CD14-positive monocyte (primary cell): ENCODE measurements at regions not wholly inside any gene's neighbourhood (a gene's known extent, or its start where the extent isn't known, plus 50 kb on each side); places are given as distances from the start of the nearest gene placed in this dataset.

ENCODE experiments used
- DNase-seq, 3 donors: peaks; one replicate each; pipeline ENCODE4 v3.0.0-alpha.2; 2011 to 2022
- H2AFZ ChIP-seq: 2 replicates; pipeline ENCODE4 v1.6.0; 2012; ENCODE audit warnings: mild to moderate bottlenecking, low read depth, low read length, inconsistent platforms; ENCODE audit not compliant: insufficient read depth, poor library complexity, severe bottlenecking
- H3K27ac ChIP-seq, 2 donors: 1 replicate in 1 of 2; 2 replicates in 1 of 2; pipeline ENCODE4 v1.5.1; 2012 to 2013; ENCODE audit warnings: low read length in 2 of 2, control low read depth in 1 of 2, inconsistent platforms in 1 of 2, low read depth in 1 of 2, mild to moderate bottlenecking in 1 of 2
- H3K27me3 ChIP-seq, 2 donors: one replicate each; pipeline versions ENCODE4 v1.6.0 to v1.6.1; 2011 to 2013; ENCODE audit warnings: low read length in 2 of 2; ENCODE audit not compliant: control insufficient read depth in 2 of 2, insufficient read depth in 2 of 2
- H3K36me3 ChIP-seq, 2 donors: replicated peaks in 1 of 2; 1 replicate in 1 of 2; 2 replicates in 1 of 2; pipeline versions ENCODE4 v1.5.1 to v1.6.1; 2012 to 2013; ENCODE audit warnings: low read length in 2 of 2, control low read depth in 1 of 2, inconsistent platforms in 1 of 2, mild to moderate bottlenecking in 1 of 2; ENCODE audit not compliant: insufficient read depth in 2 of 2, control insufficient read depth in 1 of 2
- H3K4me1 ChIP-seq, 2 donors: 1 replicate in 1 of 2; 2 replicates in 1 of 2; pipeline versions ENCODE4 v1.5.1 to v1.6.1; 2012 to 2013; ENCODE audit warnings: low read length in 2 of 2, control low read depth in 1 of 2, inconsistent platforms in 1 of 2, mild to moderate bottlenecking in 1 of 2, moderate library complexity in 1 of 2; ENCODE audit not compliant: insufficient read depth in 2 of 2, control insufficient read depth in 1 of 2
- H3K4me2 ChIP-seq: replicated peaks from 2 replicates; pipeline ENCODE3; 2012; ENCODE audit warnings: low read length, moderate library complexity, mild to moderate bottlenecking; ENCODE audit not compliant: poor library complexity, severe bottlenecking; ENCODE audit errors: extremely low read depth
- H3K4me3 ChIP-seq, 3 experiments: fragments of 200-600 bp in 1 of 3; sonication (generic) in 1 of 3; replicated peaks in 1 of 3; 1 replicate in 2 of 3; 2 replicates in 1 of 3; pipeline ENCODE4 v1.5.1; 2011 to 2013; ENCODE audit warnings: low read length in 3 of 3, mild to moderate bottlenecking in 3 of 3, control low read depth in 2 of 3, low read depth in 2 of 3, inconsistent platforms in 1 of 3, moderate library complexity in 1 of 3
- H3K79me2 ChIP-seq: 2 replicates; pipeline ENCODE4 v1.6.0; 2012; ENCODE audit warnings: mild to moderate bottlenecking, control low read depth, inconsistent platforms, low read length, moderate library complexity; ENCODE audit not compliant: insufficient read depth
- H3K9ac ChIP-seq: 2 replicates; pipeline ENCODE4 v1.6.0; 2017; ENCODE audit warnings: low read length, mild to moderate bottlenecking; ENCODE audit not compliant: insufficient read depth, poor library complexity, severe bottlenecking
- H3K9me3 ChIP-seq, 2 donors: replicated peaks in 1 of 2; 1 replicate in 1 of 2; 2 replicates in 1 of 2; pipeline versions ENCODE4 v1.5.1 to v1.6.1; 2012 to 2013; ENCODE audit warnings: low read length in 2 of 2, control low read depth in 1 of 2; ENCODE audit not compliant: control insufficient read depth in 1 of 2, insufficient read depth in 1 of 2
- H4K20me1 ChIP-seq: 2 replicates; pipeline ENCODE4 v1.6.0; 2012; ENCODE audit warnings: mild to moderate bottlenecking, low read length, control low read depth, moderate library complexity; ENCODE audit not compliant: insufficient read depth
- H3K27ac Mint-ChIP-seq, 7 donors: one replicate each; pipeline ENCODE4 v1.8.0; 2020; ENCODE audit warnings: mild to moderate bottlenecking in 7 of 7, mixed read lengths in 7 of 7, moderate library complexity in 6 of 7, inconsistent platforms in 2 of 7
- H3K27me3 Mint-ChIP-seq, 3 donors: one replicate each; pipeline ENCODE4 v1.8.0; 2021 to 2022; ENCODE audit warnings: low read depth in 3 of 3, mild to moderate bottlenecking in 3 of 3, mixed read lengths in 3 of 3, moderate library complexity in 3 of 3, inconsistent platforms in 1 of 3
- H3K36me3 Mint-ChIP-seq, 2 donors: one replicate each; pipeline ENCODE4 v1.8.0; 2020; ENCODE audit warnings: mixed read lengths in 2 of 2, inconsistent platforms in 1 of 2, mild to moderate bottlenecking in 1 of 2
- H3K4me1 Mint-ChIP-seq: one replicate; pipeline ENCODE4 v1.8.0; 2020; ENCODE audit warnings: mild to moderate bottlenecking, mixed read lengths
- H3K4me3 Mint-ChIP-seq, 2 donors: one replicate each; pipeline ENCODE4 v1.8.0; 2020; ENCODE audit warnings: mild to moderate bottlenecking in 2 of 2, mixed read lengths in 2 of 2, moderate library complexity in 1 of 2
- H3K9me3 Mint-ChIP-seq, 7 donors: one replicate each; pipeline ENCODE4 v1.8.0; 2020 to 2022; ENCODE audit warnings: mixed read lengths in 7 of 7, mild to moderate bottlenecking in 6 of 7, moderate library complexity in 6 of 7, inconsistent platforms in 2 of 7
- WGBS: methylation state at CpG from one replicate; pipeline ENCODE4 v1.1.5; 2013; ENCODE audit warnings: missing lambda C conversion rate; ENCODE audit not compliant: insufficient coverage; 5-methylcytosine and 5-hydroxymethylcytosine counted together
- intact Hi-C, 2 donors: fragments of 100-400 bp; cut with micrococcal nuclease; formaldehyde crosslinking; loops; one replicate each; pipeline versions ENCODE4 v1.15.0 to v1.15.1; 2023
- TF ChIP-seq, protein P1 (sequence below): fragments of 200-600 bp; IDR thresholded peaks from one replicate; pipeline ENCODE4 v1.8.0; 2022; ENCODE audit warnings: antibody characterized with exemption, mild to moderate bottlenecking

DNA sequence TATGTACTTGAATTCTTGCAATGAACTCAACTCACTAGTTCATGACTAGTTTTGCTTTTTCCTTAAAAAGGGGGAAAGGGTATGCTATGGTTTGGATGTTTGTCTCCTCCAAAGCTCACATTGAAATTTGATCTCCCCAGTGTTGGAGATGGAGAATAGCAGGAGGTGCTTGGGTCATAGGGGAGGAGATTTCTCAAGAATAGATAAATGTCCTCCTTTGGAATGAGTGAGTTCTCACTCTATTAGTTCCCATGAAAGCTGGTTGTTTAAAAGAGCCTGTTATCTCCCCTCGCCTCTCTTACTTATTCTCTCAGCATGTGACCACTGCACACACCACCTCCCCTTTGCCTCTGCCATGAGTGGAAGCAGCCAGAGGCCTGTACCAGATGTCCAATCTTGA, 109.4 kb upstream of the INTU start:
- H3K79me2 ChIP-seq, result no peaks in the 10 kb centered on the region
- H3K4me1 ChIP-seq, result no peaks in the 10 kb centered on the region
- WGBS, result 100% methylated on average over 1 of the region's 1 CpG
- no peak overlapping the region for H3K27ac Mint-ChIP-seq
- TF ChIP-seq, protein P1, sequence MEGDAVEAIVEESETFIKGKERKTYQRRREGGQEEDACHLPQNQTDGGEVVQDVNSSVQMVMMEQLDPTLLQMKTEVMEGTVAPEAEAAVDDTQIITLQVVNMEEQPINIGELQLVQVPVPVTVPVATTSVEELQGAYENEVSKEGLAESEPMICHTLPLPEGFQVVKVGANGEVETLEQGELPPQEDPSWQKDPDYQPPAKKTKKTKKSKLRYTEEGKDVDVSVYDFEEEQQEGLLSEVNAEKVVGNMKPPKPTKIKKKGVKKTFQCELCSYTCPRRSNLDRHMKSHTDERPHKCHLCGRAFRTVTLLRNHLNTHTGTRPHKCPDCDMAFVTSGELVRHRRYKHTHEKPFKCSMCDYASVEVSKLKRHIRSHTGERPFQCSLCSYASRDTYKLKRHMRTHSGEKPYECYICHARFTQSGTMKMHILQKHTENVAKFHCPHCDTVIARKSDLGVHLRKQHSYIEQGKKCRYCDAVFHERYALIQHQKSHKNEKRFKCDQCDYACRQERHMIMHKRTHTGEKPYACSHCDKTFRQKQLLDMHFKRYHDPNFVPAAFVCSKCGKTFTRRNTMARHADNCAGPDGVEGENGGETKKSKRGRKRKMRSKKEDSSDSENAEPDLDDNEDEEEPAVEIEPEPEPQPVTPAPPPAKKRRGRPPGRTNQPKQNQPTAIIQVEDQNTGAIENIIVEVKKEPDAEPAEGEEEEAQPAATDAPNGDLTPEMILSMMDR, result no peak
- no peak overlapping the region for H3K4me3 ChIP-seq
- no peaks in the 10 kb centered on the region for H3K27me3 ChIP-seq
- H3K27ac ChIP-seq, result no peak overlapping the region
- no peaks in the 10 kb centered on the region for H3K36me3 ChIP-seq
- no peak overlapping the region for H3K9ac ChIP-seq
- H3K36me3 Mint-ChIP-seq, result no peaks in the 10 kb centered on the region
- DNase-seq, result no peak
- H2AFZ ChIP-seq, result no peak overlapping the region
- intact Hi-C loops, result no loop called here
- no peak overlapping the region for H3K4me3 Mint-ChIP-seq
- no peaks in the 10 kb centered on the region for H3K9me3 ChIP-seq
- peaks cover 0 to 6% (median 1%) of the 10 kb centered on the region in 7 donors for H3K9me3 Mint-ChIP-seq
- H3K4me1 Mint-ChIP-seq, result no peaks in the 10 kb centered on the region
- H3K27me3 Mint-ChIP-seq, result peaks cover 0 to 3% (median 0%) of the 10 kb centered on the region in 3 donors
- no peak overlapping the region for H3K4me2 ChIP-seq
- H4K20me1 ChIP-seq, result no peaks in the 10 kb centered on the region

DNA sequence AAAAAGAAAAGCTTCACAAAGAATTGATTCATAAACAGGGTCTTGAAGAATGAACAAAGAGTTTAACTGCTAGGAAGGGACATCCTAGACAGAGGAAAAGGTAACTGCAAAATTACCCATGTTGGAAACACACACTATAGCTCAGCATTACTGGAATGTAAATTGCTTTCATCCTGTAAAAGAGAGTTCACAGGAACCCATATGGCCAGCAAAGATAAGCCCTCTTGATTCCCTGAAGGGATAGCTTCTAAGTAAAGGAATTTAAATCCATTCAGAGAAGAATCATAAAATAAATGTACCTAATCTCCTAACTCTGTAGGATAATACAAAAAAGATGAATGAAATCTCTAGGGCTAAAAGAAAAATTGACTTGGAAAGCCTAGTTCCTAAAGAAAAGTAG, 107.1 kb upstream of the INTU start:
- Mint-ChIP-seq H3K9me3 (peaks cover 0 to 9% (median 4%) of the 10 kb centered on the region in 7 donors), H3K4me3 (no peak overlapping the region), H3K27ac (no peak overlapping the region), H3K4me1 (no peaks in the 10 kb centered on the region), H3K27me3 (peaks cover 0 to 3% (median 0%) of the 10 kb centered on the region in 3 donors), H3K36me3 (no peaks in the 10 kb centered on the region)
- H3K4me1 ChIP-seq, result no peaks in the 10 kb centered on the region
- no peak for DNase-seq
- H4K20me1 ChIP-seq, result no peaks in the 10 kb centered on the region
- intact Hi-C loops, result no loop called here
- TF ChIP-seq, protein P1, result no peak
- no peak overlapping the region for H3K4me3 ChIP-seq
- no peak overlapping the region for H3K27ac ChIP-seq
- peaks cover 0 to 3% of the 10 kb centered on the region in 2 donors for H3K9me3 ChIP-seq
- H3K36me3 ChIP-seq, result no peaks in the 10 kb centered on the region
- H3K9ac ChIP-seq, result no peak overlapping the region
- H2AFZ ChIP-seq, result no peak overlapping the region
- no peak overlapping the region for H3K4me2 ChIP-seq
- H3K79me2 ChIP-seq, result no peaks in the 10 kb centered on the region
- no peaks in the 10 kb centered on the region for H3K27me3 ChIP-seq
